Mesothelial cell of epicardium (in vitro differentiated cells): ENCODE measurements at regions not wholly inside any gene's neighbourhood (a gene's known extent, or its start where the extent isn't known, plus 50 kb on each side); places are given as distances from the start of the nearest gene placed in this dataset.

Experiments
- DNase-seq, 2 experiments: peaks; one replicate each; pipeline ENCODE4 v3.0.0; 2021; ENCODE audit warnings: low spot score in 2 of 2; ENCODE audit not compliant: unreplicated experiment in 2 of 2
- H3K27ac Mint-ChIP-seq: 2 replicates; pipeline ENCODE4 v1.8.0; 2021; ENCODE audit warnings: mixed read lengths
- H3K27me3 Mint-ChIP-seq: 2 replicates; pipeline ENCODE4 v1.8.0; 2021; ENCODE audit warnings: low read depth, mixed read lengths
- H3K36me3 Mint-ChIP-seq: 2 replicates; pipeline ENCODE4 v1.8.0; 2021; ENCODE audit warnings: mixed read lengths
- H3K4me1 Mint-ChIP-seq: 2 replicates; pipeline ENCODE4 v1.8.0; 2021; ENCODE audit warnings: mixed read lengths
- H3K4me3 Mint-ChIP-seq: 2 replicates; pipeline ENCODE4 v1.8.0; 2021; ENCODE audit warnings: mild to moderate bottlenecking, moderate library complexity, mixed read lengths
- H3K9me3 Mint-ChIP-seq: 2 replicates; pipeline ENCODE4 v1.8.0; 2021; ENCODE audit warnings: mixed read lengths
- TF ChIP-seq, protein P1 (sequence below): fragments of 200-600 bp; sonication (generic); IDR thresholded peaks from one replicate; pipeline ENCODE4 v1.5.0; 2021; ENCODE audit warnings: antibody characterized with exemption; ENCODE audit not compliant: unreplicated experiment

DNA sequence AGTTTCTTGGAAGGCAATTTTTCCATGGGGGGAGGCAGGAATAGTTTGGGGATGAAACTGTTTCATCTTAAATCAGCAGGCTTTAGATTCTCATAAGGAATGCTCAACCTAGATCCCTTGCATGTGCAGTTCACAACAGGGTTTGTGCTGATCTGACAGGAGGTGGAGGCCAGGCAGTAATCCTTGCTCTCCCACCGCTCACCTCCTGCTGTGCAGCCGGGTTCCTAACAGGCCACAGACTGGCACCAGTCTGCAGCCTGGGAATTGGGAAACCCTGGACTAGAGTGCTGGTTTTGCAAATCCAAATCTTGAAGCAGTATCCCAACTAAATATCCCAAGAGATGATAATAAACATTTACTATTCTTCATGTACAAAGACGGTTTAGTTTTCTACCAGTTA is 256.3 kb upstream of the TMCO5A start:
- no peak overlapping the region for H3K27ac Mint-ChIP-seq
- no peaks in the 10 kb centered on the region for H3K27me3 Mint-ChIP-seq

DNA sequence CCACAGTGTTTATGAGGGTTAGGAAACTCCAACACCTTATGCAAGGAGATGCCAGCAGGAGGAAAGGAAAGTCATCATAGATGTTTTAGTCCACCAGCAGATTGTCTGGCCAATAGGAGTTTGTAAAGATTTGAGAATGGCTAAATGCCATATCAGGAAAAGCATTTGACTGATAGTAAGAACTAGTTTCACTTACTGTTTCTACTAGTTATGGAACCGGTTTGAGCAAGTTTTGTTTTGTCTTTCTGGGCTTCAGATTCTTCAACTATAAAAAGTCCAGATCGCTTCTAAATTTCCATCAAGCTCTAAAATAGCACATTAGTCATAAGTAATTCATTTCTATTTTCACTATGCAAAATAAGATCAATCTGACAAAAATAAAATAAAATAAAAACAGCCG is 254.8 kb upstream of the TMCO5A start:
- TF ChIP-seq, protein P1, sequence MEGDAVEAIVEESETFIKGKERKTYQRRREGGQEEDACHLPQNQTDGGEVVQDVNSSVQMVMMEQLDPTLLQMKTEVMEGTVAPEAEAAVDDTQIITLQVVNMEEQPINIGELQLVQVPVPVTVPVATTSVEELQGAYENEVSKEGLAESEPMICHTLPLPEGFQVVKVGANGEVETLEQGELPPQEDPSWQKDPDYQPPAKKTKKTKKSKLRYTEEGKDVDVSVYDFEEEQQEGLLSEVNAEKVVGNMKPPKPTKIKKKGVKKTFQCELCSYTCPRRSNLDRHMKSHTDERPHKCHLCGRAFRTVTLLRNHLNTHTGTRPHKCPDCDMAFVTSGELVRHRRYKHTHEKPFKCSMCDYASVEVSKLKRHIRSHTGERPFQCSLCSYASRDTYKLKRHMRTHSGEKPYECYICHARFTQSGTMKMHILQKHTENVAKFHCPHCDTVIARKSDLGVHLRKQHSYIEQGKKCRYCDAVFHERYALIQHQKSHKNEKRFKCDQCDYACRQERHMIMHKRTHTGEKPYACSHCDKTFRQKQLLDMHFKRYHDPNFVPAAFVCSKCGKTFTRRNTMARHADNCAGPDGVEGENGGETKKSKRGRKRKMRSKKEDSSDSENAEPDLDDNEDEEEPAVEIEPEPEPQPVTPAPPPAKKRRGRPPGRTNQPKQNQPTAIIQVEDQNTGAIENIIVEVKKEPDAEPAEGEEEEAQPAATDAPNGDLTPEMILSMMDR, result no peak
- DNase-seq, result no peak
- H3K27me3 Mint-ChIP-seq, result no peaks in the 10 kb centered on the region

More for the DNA sequence above, 256.3 kb upstream of the TMCO5A start:
- Mint-ChIP-seq H3K36me3 (no peaks in the 10 kb centered on the region), H3K4me3 (no peak overlapping the region), H3K4me1 (no peaks in the 10 kb centered on the region), H3K9me3 (no peaks in the 10 kb centered on the region)
- TF ChIP-seq, protein P1, result no peak
- no peak for DNase-seq

DNA sequence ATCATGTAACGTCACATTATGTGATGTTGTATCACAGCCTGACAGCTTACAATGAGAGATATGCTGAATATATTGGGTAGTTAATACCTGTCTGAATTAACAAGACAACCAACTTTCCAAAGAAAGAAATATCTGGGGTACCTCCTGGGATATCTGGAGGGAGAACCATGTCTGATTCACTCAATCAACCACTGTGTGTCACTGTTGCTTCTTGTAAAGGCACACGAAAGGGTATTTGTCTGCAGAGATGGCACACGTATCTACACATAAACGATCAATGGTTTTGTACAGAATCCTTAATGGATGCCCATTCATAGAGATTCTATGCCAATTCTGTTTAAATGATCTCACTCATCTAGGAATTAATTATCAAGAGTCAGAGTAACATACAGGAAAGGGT is 252.1 kb upstream of the TMCO5A start:
- DNase-seq, result no peak
- H3K9me3 Mint-ChIP-seq, result peaks cover 17% of the 10 kb centered on the region
- H3K27ac Mint-ChIP-seq, result no peak overlapping the region
- TF ChIP-seq, protein P1, result no peak
- H3K27me3 Mint-ChIP-seq, result no peaks in the 10 kb centered on the region
- no peaks in the 10 kb centered on the region for H3K36me3 Mint-ChIP-seq
- no peak overlapping the region for H3K4me3 Mint-ChIP-seq
- no peaks in the 10 kb centered on the region for H3K4me1 Mint-ChIP-seq

More for the DNA sequence above, 254.8 kb upstream of the TMCO5A start:
- H3K4me3 Mint-ChIP-seq, result no peak overlapping the region
- H3K9me3 Mint-ChIP-seq, result peaks cover 3% of the 10 kb centered on the region
- H3K36me3 Mint-ChIP-seq, result no peaks in the 10 kb centered on the region
- H3K27ac Mint-ChIP-seq, result no peak overlapping the region
- no peaks in the 10 kb centered on the region for H3K4me1 Mint-ChIP-seq

DNA sequence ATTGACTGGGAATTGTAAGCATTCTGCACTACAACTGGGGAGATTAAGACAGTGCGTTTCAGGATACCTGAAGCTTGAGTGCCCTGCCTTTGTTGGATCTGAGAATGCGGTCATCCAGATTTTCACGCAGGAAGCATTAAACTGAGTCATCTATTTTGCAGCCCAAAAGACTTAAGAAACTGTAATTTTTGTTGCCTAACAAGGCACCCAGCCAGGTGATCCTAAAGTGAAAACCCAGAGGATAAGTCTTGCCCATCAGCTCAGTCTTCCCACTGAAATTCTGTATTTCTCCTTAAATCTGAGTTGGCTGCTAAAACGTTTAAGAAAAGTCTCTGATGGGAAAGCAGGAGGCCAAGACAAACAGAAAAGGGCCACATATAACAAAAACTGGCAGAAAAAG is 242.5 kb upstream of the TMCO5A start:
- no peak for DNase-seq
- no peaks in the 10 kb centered on the region for H3K4me1 Mint-ChIP-seq
- H3K9me3 Mint-ChIP-seq, result peaks cover 23% of the 10 kb centered on the region
- H3K36me3 Mint-ChIP-seq, result peaks cover 4% of the 10 kb centered on the region
- H3K4me3 Mint-ChIP-seq, result no peak overlapping the region
- H3K27me3 Mint-ChIP-seq, result no peaks in the 10 kb centered on the region
- TF ChIP-seq, protein P1, result no peak
- no peak overlapping the region for H3K27ac Mint-ChIP-seq

DNA sequence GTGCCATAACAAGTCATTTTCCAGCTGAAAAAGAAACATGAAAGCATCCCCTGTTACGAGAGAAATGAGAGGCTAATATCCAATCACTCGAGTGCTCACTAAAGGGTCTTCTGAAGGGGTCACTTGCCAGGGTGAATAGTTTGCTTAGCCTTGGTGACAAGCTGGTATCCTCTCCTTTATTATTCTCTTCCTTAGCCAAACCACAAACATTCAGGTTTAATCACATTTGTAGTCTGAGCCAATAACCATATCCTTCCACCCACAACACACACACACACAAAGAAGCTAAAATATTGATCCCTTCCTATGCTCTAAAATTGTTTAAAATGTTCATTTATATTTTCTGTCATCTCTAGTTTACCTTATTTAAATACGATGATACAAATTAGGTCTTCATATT is 240.5 kb upstream of the TMCO5A start:
- H3K27ac Mint-ChIP-seq, result no peak overlapping the region
- TF ChIP-seq, protein P1, result no peak
- peaks cover 21% of the 10 kb centered on the region for H3K9me3 Mint-ChIP-seq
- no peak for DNase-seq
- H3K36me3 Mint-ChIP-seq, result peaks cover 4% of the 10 kb centered on the region
- no peak overlapping the region for H3K4me3 Mint-ChIP-seq
- H3K27me3 Mint-ChIP-seq, result no peaks in the 10 kb centered on the region
- no peaks in the 10 kb centered on the region for H3K4me1 Mint-ChIP-seq

DNA sequence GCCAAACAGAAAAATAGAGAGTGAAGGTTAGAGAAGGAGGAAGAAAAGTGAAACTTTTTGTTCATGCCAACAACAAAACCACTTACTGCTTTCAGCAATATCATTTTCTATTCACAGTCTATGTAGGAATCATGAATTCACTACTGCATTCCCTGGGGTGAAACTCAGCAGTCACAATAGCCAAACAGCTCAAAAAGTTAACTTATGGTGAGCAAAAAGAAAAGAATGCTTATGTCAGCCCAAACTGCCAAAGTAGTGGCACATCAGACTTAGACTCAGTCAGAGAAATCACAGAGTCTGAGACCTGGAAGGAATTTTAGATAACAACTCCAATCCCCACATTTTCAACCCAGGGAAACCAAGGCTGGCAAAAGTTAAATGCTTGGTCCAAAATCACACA is 238.7 kb upstream of the TMCO5A start:
- Mint-ChIP-seq H3K4me1 (no peaks in the 10 kb centered on the region), H3K36me3 (peaks cover 3% of the 10 kb centered on the region), H3K9me3 (peaks cover 6% of the 10 kb centered on the region), H3K27ac (no peak overlapping the region), H3K27me3 (no peaks in the 10 kb centered on the region), H3K4me3 (no peak overlapping the region)
- TF ChIP-seq, protein P1, result no peak
- DNase-seq, result no peak
